HUES48 (cell line): ENCODE measurements at regions not wholly inside any gene's neighbourhood (a gene's known extent, or its start where the extent isn't known, plus 50 kb on each side); places are given as distances from the start of the nearest gene placed in this dataset.

Experiments
- H3K27ac ChIP-seq: one replicate; pipeline ENCODE4 v1.7.0; 2013; ENCODE audit warnings: low read depth, low read length, inconsistent platforms
- H3K27me3 ChIP-seq: 2 replicates; pipeline ENCODE4 v1.6.1; 2013; ENCODE audit warnings: mild to moderate bottlenecking, low read length; ENCODE audit not compliant: control insufficient read depth, insufficient read depth
- H3K36me3 ChIP-seq: 2 replicates; pipeline ENCODE4 v1.6.1; 2013; ENCODE audit warnings: low read length; ENCODE audit not compliant: control insufficient read depth, insufficient read depth
- H3K4me1 ChIP-seq: 2 replicates; pipeline ENCODE4 v1.6.1; 2013; ENCODE audit warnings: mild to moderate bottlenecking, low read length; ENCODE audit not compliant: control insufficient read depth, insufficient read depth
- H3K4me3 ChIP-seq: 2 replicates; pipeline ENCODE4 v1.5.1; 2013; ENCODE audit warnings: mild to moderate bottlenecking, low read depth, low read length
- H3K9ac ChIP-seq: 2 replicates; pipeline ENCODE4 v1.6.1; 2013; ENCODE audit warnings: mild to moderate bottlenecking, low read depth, low read length, moderate library complexity
- H3K9me3 ChIP-seq: 2 replicates; pipeline ENCODE4 v1.6.1; 2013; ENCODE audit warnings: low read length; ENCODE audit not compliant: control insufficient read depth, insufficient read depth

GRCh38 chr6:62740596-62740995 lies 454.6 kb upstream of the KHDRBS2 start:
- peaks cover 11% of the 10 kb centered on the region for H3K4me1 ChIP-seq
- no peaks in the 10 kb centered on the region for H3K27me3 ChIP-seq
- H3K9ac ChIP-seq, result no peak overlapping the region
- H3K27ac ChIP-seq, result no peak overlapping the region
- H3K36me3 ChIP-seq, result no peaks in the 10 kb centered on the region
- H3K4me3 ChIP-seq, result no peak overlapping the region
- H3K9me3 ChIP-seq, result no peaks in the 10 kb centered on the region

GRCh38 chr6:62740171-62740570 lies 454.1 kb upstream of the KHDRBS2 start:
- H3K4me1 ChIP-seq, result peaks cover 11% of the 10 kb centered on the region
- no peak overlapping the region for H3K9ac ChIP-seq
- no peak overlapping the region for H3K27ac ChIP-seq
- no peaks in the 10 kb centered on the region for H3K27me3 ChIP-seq
- H3K9me3 ChIP-seq, result no peaks in the 10 kb centered on the region
- no peak overlapping the region for H3K4me3 ChIP-seq
- no peaks in the 10 kb centered on the region for H3K36me3 ChIP-seq

- H3K9ac ChIP-seq, result no peak overlapping the region
- H3K4me1 ChIP-seq, result peaks cover 11% of the 10 kb centered on the region
- H3K36me3 ChIP-seq, result no peaks in the 10 kb centered on the region
These were observed 451.8 kb upstream of the KHDRBS2 start for GRCh38 chr6:62737792-62738191.

DNA sequence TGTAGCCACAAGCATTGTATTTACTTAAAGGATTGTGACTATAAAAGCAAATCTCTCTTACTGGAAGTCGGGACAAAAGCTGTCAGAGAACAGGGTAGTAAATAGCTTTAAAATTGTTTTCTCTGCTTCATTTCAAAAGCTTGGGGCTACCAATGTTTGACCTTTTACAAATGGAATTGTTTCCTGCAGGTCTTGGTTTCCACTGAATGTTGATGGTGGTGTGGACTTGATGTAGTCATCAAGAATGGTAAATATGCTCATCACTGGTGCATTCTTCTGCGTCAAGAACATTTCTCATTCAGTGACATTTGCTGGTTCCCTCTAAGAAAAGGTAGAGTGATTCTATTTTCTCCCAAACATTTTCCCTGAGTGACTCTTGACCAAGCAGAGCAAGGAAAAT lies 435.4 kb upstream of the KHDRBS2 start:
- H3K36me3 ChIP-seq, result no peaks in the 10 kb centered on the region
- H3K9ac ChIP-seq, result no peak overlapping the region
- H3K4me3 ChIP-seq, result no peak overlapping the region
- H3K9me3 ChIP-seq, result no peaks in the 10 kb centered on the region
- no peak overlapping the region for H3K27ac ChIP-seq
- no peaks in the 10 kb centered on the region for H3K4me1 ChIP-seq
- H3K27me3 ChIP-seq, result no peaks in the 10 kb centered on the region

More at GRCh38 chr6:62737792-62738191, 451.8 kb upstream of the KHDRBS2 start:
- Histone ChIP-seq H3K27me3 (no peaks in the 10 kb centered on the region), H3K9me3 (no peaks in the 10 kb centered on the region), H3K4me3 (no peak overlapping the region), H3K27ac (no peak overlapping the region)

DNA sequence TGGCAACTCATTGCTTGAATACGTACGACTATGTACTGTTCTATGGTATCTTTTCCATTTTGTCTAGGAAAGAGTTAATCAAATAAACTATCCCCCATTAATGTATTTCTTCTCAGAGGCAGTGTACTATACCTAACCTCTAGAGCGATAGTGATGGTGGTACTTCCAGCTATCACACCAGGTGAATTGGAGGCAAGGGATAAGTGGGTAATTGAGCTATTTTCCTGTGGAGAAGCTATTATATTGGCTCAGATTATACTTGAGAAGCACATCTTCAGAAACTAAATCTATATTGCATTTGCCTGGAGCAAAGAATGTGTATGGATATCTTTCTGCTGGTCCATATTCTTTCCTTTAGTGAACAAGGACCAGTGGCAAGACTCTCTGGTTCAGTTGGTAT lies 430.7 kb upstream of the KHDRBS2 start:
- Histone ChIP-seq H3K4me3 (no peak overlapping the region), H3K4me1 (peaks cover 22% of the 10 kb centered on the region), H3K36me3 (no peaks in the 10 kb centered on the region), H3K9ac (no peak overlapping the region), H3K27ac (no peak overlapping the region), H3K9me3 (no peaks in the 10 kb centered on the region), H3K27me3 (no peaks in the 10 kb centered on the region)

DNA sequence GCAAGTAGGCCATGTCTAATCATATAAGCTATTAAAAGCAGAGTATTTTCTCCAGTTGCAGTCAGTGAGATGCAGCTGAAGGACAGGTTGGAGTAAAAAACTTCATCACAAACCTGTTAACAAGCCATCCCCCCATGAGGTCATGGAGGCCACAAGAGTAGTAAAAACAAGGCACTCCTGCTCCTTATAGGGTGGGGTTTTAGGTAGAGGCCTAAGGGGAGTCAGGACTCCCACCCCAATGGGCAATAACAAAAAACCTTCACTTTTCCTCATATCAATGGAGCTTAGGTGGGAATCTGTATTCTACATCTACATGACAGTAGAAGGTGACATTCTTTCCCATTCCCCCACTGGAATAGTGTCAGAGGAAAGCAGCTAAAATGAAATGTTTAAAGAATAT lies 428.1 kb upstream of the KHDRBS2 start:
- no peak overlapping the region for H3K9ac ChIP-seq
- peaks cover 22% of the 10 kb centered on the region for H3K4me1 ChIP-seq
- peak overlapping the region; percentile 3; the same call in 1 of the 2 replicates for H3K4me3 ChIP-seq
- H3K9me3 ChIP-seq, result no peaks in the 10 kb centered on the region; the same call in 1 of the 2 replicates
- H3K27me3 ChIP-seq, result no peaks in the 10 kb centered on the region
- H3K36me3 ChIP-seq, result no peaks in the 10 kb centered on the region
- H3K27ac ChIP-seq, result peak overlapping the region; percentile 53

- Histone ChIP-seq H3K9ac (no peak overlapping the region), H3K9me3 (no peaks in the 10 kb centered on the region; the same call in 1 of the 2 replicates), H3K4me3 (no peak overlapping the region), H3K27me3 (no peaks in the 10 kb centered on the region), H3K36me3 (no peaks in the 10 kb centered on the region), H3K4me1 (peaks cover 22% of the 10 kb centered on the region), H3K27ac (no peak overlapping the region)
These were observed 425.7 kb upstream of the KHDRBS2 start for GRCh38 chr6:62711750-62712149.

DNA sequence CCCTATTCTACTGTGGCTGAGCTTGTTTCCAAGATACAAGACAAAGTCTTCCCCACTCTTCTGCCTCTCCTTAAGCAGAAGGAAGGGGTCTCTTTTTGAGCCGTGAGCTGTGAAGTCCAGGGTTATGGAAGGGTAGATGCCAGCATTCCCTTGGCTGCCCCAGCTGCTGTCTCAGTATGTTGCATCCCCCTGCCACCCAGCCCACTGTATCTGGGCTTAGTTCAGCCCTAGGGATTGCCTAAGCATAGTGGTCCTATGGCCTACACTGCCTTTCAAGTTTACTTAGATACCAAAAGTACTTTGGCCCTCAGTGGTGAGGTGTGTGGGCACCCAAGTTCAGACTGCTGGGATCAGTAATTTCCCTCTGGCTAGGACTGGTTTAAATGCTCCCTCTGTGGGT lies 421.9 kb upstream of the KHDRBS2 start:
- H3K4me1 ChIP-seq, result no peaks in the 10 kb centered on the region
- no peaks in the 10 kb centered on the region; the same call in 1 of the 2 replicates for H3K9me3 ChIP-seq
- H3K9ac ChIP-seq, result no peak overlapping the region
- H3K4me3 ChIP-seq, result no peak overlapping the region
- H3K36me3 ChIP-seq, result no peaks in the 10 kb centered on the region
- no peak overlapping the region for H3K27ac ChIP-seq
- no peaks in the 10 kb centered on the region for H3K27me3 ChIP-seq

- H3K4me1 ChIP-seq, result no peaks in the 10 kb centered on the region
- no peak overlapping the region for H3K4me3 ChIP-seq
- H3K9me3 ChIP-seq, result no peaks in the 10 kb centered on the region; the same call in 1 of the 2 replicates
- no peaks in the 10 kb centered on the region for H3K27me3 ChIP-seq
- H3K36me3 ChIP-seq, result no peaks in the 10 kb centered on the region
- no peak overlapping the region for H3K27ac ChIP-seq
- no peak overlapping the region for H3K9ac ChIP-seq
These were observed 421.1 kb upstream of the KHDRBS2 start for GRCh38 chr6:62707156-62707555.

- Histone ChIP-seq H3K36me3 (no peaks in the 10 kb centered on the region), H3K9me3 (peaks cover 5% of the 10 kb centered on the region), H3K4me1 (no peaks in the 10 kb centered on the region), H3K27ac (no peak overlapping the region), H3K27me3 (no peaks in the 10 kb centered on the region), H3K4me3 (no peak overlapping the region), H3K9ac (no peak overlapping the region)
These were observed 397.0 kb upstream of the KHDRBS2 start for GRCh38 chr6:62683063-62683462.

DNA sequence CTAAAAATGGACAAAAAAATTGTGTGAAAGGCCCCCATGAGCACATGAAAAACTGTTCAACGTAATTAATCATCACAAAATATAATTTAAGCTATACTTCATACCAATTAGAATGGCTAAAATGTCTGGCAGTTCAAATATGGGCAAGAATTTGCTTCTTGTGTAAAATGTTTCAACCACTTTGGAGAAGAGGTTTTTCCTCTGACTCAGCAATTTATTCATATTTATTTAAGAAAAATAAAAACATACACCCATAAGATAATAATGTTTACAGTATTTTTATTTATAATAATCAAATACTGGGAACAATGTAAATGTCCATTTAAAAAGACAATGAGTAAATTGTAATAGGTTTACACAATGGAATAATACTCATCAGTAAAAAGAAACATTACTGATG lies 395.1 kb upstream of the KHDRBS2 start:
- Histone ChIP-seq H3K4me3 (no peak overlapping the region), H3K9ac (no peak overlapping the region), H3K9me3 (peaks cover 9% of the 10 kb centered on the region), H3K4me1 (no peaks in the 10 kb centered on the region), H3K27me3 (no peaks in the 10 kb centered on the region), H3K27ac (no peak overlapping the region), H3K36me3 (no peaks in the 10 kb centered on the region)

GRCh38 chr6:62672989-62673388 lies 387.0 kb upstream of the KHDRBS2 start:
- H3K36me3 ChIP-seq, result no peaks in the 10 kb centered on the region
- no peaks in the 10 kb centered on the region for H3K4me1 ChIP-seq
- H3K9ac ChIP-seq, result no peak overlapping the region
- peaks cover 3% of the 10 kb centered on the region for H3K9me3 ChIP-seq
- H3K27ac ChIP-seq, result no peak overlapping the region
- no peaks in the 10 kb centered on the region for H3K27me3 ChIP-seq
- no peak overlapping the region for H3K4me3 ChIP-seq
